ENCODE measurements at regions not wholly inside any gene's neighbourhood (a gene's known extent, or its start where the extent isn't known, plus 50 kb on each side); places are given as distances from the start of the nearest gene placed in this dataset.

DNA sequence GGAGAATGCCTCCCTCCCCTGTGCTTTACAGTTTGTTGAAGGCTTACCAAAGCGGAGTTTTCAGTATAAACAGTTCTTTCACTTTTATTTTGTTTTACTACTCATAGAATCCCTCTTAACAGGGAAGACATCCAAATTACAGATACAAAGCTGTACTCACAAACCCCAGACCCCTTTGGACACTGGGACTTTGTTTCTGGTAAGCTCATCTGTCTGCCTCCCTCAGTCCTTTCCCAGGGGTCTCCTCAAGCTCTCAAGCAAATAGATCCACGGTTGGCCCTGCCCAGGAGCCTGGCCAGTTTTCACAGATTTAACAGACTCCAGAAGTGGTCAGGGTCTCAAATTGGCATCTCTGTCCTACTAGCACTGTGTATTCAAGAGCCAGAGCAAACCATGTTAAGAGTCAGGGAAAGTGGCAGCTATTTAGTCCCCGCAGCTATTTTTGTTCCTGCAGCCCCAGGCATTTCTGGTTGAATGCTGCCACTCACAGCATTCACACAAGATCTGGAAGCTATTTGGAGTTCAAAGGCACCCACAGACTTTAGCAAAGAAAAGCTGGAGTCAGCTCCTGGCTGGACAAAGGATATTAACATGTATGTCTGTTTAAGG, 54.2 kb downstream of the TMEM100 start:
- DNase-seq (ENCODE audit: low read depth), result no peak

- no peak for DNase-seq (ENCODE audit: low read depth)
These were observed 55.9 kb downstream of the TMEM100 start for GRCh38 chr17:55666806-55667205.

- DNase-seq (ENCODE audit: low read depth), result no peak
These were observed 58.4 kb downstream of the TMEM100 start for GRCh38 chr17:55664287-55664686.

GRCh38 chr17:55663400-55663799, 59.3 kb downstream of the TMEM100 start:
- no peak for DNase-seq (ENCODE audit: low read depth)

GRCh38 chr17:55661963-55662834, 60.5 kb downstream of the TMEM100 start:
- no peak for DNase-seq (ENCODE audit: low read depth)

DNA sequence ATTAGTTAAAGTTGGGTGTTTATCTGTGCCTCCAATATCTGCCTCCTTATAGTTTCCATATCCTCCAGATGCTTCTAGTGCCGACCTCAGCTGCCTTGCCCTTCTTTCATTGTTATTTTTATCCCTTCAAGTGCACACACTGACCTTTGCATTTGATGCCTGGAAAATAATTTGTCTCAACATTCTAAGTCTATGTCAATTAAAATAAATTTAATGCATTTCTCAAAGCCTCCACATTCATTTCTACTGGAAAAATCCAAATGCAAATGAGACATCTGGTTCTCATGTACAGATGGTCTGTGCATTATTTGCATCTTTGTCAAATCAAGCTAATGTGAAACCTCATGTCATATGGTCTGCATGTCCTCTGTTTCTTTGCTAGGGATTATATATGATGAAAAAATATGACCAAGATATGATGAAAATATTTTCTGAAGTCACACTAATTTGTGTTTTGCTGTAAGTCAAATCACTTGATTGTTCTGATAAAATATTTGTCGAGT, 61.4 kb downstream of the TMEM100 start:
- DNase-seq (ENCODE audit: low read depth), result no peak

DNA sequence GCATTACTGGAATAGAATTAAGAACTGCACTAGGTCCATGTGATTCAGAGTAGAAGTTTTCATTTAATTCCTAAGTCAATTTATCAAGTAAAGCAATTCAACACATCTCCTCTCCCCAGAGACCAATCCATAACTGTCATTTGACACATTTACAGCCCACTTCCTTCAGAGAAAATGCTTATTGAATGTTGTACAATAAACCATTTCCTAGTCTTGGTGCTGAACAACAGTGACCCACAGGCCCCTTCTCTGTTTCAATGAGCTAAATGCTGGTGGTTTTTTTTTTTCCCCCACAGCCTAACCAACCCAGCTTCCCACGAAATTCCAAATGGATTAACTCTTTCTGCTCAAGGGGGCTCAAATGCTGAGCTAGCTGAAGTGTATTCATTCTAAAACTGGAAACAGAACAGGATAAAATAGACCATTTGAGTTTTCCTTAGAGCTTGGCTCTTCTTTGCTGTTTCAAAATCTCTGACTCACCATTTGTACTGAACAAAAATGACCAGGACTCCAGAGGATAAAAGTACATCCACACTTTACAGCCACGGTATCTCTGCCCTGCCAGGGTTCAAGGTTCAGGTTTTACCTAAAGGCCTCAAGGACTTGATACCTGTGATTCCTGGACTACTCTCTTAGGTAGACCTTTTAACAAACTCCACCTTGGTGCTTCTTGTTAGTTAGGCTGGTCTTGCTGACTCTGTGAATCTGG, 62.3 kb downstream of the TMEM100 start:
- no peak for DNase-seq (ENCODE audit: low read depth)

GRCh38 chr17:55659661-55660060, 63.0 kb downstream of the TMEM100 start:
- no peak for DNase-seq (ENCODE audit: low read depth)

DNA sequence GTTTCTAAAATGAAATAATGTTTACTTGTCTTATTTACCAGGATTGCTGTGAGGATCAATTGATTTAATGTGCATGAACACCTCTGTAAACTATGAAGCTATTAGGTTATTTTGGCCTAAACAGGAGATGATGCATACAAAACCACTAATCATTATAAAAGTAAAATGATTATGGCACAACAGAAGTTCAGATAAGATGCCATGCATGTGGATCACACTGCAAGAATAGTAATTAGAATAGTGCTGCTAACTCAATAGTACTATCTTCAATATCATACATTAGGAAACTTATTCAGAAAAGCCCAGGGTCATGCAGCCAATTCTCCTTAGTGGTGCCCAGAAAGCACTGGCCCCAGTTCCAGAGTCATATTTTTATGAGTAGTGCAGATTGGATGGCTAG, 66.9 kb downstream of the TMEM100 start:
- no peak for DNase-seq (ENCODE audit: low read depth)

- no peak for DNase-seq (ENCODE audit: low read depth)
These were observed 67.8 kb downstream of the TMEM100 start for GRCh38 chr17:55654821-55655220.

DNA sequence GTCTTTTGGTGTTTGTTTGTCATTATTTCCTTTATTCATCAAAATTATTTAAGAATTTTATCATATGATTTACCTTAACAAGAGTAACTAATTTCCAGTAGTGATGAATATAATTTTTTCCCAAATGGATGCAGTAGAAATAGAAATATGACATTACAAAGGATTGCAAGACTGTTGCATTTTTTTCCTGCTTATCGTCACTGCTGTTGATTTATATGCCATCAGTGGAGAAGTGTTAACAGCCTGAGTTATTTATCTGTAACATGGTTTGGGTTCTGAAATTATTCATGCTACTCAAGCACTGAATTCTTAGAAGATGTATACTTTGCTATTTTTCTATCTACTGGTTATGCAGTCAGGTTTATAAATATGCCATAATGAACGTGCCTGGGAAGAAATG, 68.6 kb downstream of the TMEM100 start:
- DNase-seq (ENCODE audit: low read depth), result no peak

- DNase-seq (ENCODE audit: low read depth), result no peak
These were observed 69.8 kb downstream of the TMEM100 start for GRCh38 chr17:55652825-55653224.

- DNase-seq (ENCODE audit: low read depth), result no peak
These were observed 70.4 kb downstream of the TMEM100 start for GRCh38 chr17:55652114-55652823.

GRCh38 chr17:55649957-55650597, 72.6 kb downstream of the TMEM100 start:
- DNase-seq (ENCODE audit: low read depth), result no peak

- DNase-seq (ENCODE audit: low read depth), result no peak
These were observed 74.6 kb downstream of the TMEM100 start for GRCh38 chr17:55648086-55648485.

DNA sequence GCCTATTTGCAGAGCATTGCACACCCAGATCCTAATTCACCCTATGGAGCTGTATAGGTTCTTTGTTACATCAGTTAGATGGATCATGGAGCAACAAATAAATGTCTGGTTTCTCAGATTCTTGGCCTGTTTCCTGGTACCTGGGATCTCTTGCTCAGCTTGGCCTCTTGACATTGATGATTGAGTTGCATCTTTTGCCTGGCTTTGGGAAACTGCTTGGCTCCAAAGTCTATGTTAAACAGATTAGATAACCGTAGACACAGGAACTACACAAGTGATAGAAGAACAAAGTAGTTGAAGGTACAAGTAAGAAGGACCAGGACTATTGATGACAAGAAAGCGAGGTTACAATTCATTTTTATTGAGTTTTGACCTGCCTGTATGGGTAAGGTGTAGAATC, 77.3 kb downstream of the TMEM100 start:
- no peak for DNase-seq (ENCODE audit: low read depth)

- no peak for DNase-seq (ENCODE audit: low read depth)
These were observed 78.3 kb downstream of the TMEM100 start for GRCh38 chr17:55644346-55644745.

- no peak for DNase-seq (ENCODE audit: low read depth)
These were observed 79.9 kb downstream of the TMEM100 start for GRCh38 chr17:55642741-55643140.

- peak; percentile 15 for DNase-seq (ENCODE audit: low read depth)
These were observed 81.0 kb downstream of the TMEM100 start for GRCh38 chr17:55641676-55642081.

DNA sequence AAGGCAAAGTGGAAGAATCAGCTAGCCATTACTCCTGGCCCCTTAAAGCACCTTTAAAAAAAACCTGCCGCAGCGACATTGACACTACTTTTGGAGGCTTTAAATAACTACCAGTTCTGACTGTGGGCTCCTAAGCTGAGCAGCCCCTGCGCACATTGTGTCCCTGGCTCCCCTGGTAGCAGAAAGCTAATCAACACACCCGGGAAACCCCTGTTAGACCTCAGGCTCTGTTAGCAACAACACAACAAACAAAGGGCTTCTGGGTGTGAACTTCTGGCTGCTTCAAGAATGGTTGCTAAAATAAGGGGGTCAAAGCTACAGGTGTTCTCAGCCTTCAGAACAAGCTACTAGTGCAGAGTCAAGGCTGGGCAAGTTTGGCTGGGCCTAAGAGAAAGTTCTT, 83.6 kb downstream of the TMEM100 start:
- DNase-seq (ENCODE audit: low read depth), result no peak

DNA sequence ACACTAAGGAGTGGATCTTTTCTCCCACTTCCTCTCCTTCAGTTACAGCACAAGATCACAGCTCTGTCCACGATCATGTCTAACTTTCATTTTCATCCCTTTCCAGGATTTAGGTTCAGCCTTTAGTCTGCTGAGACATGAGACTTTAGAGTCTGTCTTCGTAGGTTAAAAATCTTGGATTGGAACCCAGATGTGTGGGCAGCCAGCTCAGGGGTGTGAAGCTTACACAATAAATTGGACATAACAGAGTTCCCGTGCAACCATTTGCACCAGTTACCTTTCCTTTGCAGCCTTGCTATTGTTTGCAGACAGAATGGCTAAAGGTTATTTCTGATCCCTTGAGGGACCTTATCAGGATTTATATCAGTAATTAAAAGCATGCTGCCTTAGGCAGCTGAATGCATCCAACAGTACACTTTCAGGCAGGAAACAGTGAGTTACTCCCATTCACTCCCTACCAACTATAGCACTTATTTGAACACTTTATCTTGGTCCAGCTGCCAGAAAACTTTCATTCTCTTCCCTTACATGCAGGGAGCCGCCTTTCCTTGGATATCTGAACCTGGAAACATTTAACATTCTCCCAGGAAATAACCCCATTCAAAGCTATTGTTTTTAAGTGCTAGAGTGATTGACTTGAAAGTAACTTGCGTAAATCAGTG, 87.3 kb downstream of the TMEM100 start:
- DNase-seq (ENCODE audit: low read depth), result no peak
